ENCODE measurements at regions not wholly inside any gene's neighbourhood (a gene's known extent, or its start where the extent isn't known, plus 50 kb on each side); places are given as distances from the start of the nearest gene placed in this dataset.
"Not testable (repeated sequence)": the region's sequence is repeated elsewhere in the genome, so short reads cannot be mapped to it uniquely, and the experiment has no call there.

DNA sequence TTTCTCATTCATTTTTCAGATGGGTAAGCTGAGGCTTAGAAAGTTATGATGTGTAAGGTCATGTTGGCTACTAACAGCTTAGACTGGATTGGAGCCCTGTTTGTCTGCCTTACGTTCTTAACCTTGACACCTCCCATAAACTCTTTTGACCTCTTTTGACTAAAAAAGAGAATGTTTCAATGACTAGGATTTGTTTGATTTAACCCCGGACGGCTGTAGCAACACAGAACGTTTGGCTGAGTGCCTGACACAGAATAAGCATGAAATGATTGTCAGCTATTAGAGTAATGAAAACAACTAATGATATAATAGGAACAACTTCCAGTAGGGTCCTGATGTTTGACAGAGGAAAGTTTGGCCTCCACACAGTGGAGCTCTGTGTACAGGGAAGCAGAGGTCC, 83.3 kb upstream of the PDZD8 start:
- Mint-ChIP-seq H3K36me3 (ENCODE audit: insufficient read depth) (no peaks in the 10 kb centered on the region), H3K4me3 (ENCODE audit: low read depth) (no peak overlapping the region), H3K27ac (no peak overlapping the region), H3K9me3 (ENCODE audit: low read depth) (no peaks in the 10 kb centered on the region), H3K27me3 (peaks cover 9% of the 10 kb centered on the region), H3K4me1 (ENCODE audit: low read depth) (no peaks in the 10 kb centered on the region)
- TF ChIP-seq, protein P1, sequence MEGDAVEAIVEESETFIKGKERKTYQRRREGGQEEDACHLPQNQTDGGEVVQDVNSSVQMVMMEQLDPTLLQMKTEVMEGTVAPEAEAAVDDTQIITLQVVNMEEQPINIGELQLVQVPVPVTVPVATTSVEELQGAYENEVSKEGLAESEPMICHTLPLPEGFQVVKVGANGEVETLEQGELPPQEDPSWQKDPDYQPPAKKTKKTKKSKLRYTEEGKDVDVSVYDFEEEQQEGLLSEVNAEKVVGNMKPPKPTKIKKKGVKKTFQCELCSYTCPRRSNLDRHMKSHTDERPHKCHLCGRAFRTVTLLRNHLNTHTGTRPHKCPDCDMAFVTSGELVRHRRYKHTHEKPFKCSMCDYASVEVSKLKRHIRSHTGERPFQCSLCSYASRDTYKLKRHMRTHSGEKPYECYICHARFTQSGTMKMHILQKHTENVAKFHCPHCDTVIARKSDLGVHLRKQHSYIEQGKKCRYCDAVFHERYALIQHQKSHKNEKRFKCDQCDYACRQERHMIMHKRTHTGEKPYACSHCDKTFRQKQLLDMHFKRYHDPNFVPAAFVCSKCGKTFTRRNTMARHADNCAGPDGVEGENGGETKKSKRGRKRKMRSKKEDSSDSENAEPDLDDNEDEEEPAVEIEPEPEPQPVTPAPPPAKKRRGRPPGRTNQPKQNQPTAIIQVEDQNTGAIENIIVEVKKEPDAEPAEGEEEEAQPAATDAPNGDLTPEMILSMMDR (IDR thresholded peaks at IDR 0.05; ENCODE audit: unreplicated experiment) = no peak
- no peak for DNase-seq (ENCODE audit: low spot score, unreplicated experiment)

DNA sequence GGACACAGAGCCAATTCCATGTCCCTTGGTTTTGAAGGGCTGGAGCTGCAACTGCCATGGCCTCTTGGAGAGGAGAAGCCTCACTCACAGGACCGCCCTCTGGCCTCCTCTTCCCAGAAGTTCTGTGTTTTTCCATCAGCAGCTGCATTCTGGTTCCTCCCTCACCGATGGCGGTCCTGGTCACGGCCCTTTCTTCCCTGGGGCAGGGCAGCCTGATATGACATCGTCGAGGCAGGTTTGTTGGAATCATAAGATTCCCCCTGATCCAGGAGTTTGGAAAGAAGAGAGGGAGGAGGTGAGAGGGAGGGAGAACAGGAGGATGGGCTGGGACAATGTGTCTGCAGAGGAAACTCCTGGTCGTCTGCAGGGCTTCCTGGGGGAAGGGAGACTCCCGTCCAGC, 82.7 kb upstream of the PDZD8 start:
- DNase-seq (ENCODE audit: low spot score, unreplicated experiment) = no peak
- Mint-ChIP-seq H3K27ac (no peak overlapping the region), H3K36me3 (ENCODE audit: insufficient read depth) (no peaks in the 10 kb centered on the region), H3K4me1 (ENCODE audit: low read depth) (no peaks in the 10 kb centered on the region), H3K4me3 (ENCODE audit: low read depth) (no peak overlapping the region), H3K9me3 (ENCODE audit: low read depth) (peaks cover 6% of the 10 kb centered on the region), H3K27me3 (peaks cover 9% of the 10 kb centered on the region)
- TF ChIP-seq, protein P1 (IDR thresholded peaks at IDR 0.05; ENCODE audit: unreplicated experiment) = no peak

GRCh38 chr10:117457071-117457810, 82.0 kb upstream of the PDZD8 start:
- Mint-ChIP-seq H3K4me3 (ENCODE audit: low read depth) (no peak overlapping the region), H3K27me3 (peaks cover 9% of the 10 kb centered on the region), H3K27ac (no peak overlapping the region), H3K9me3 (ENCODE audit: low read depth) (peaks cover 10% of the 10 kb centered on the region), H3K4me1 (ENCODE audit: low read depth) (no peaks in the 10 kb centered on the region), H3K36me3 (ENCODE audit: insufficient read depth) (no peaks in the 10 kb centered on the region)
- TF ChIP-seq, protein P1 (IDR thresholded peaks at IDR 0.05; ENCODE audit: unreplicated experiment) = no peak
- DNase-seq (ENCODE audit: low spot score, unreplicated experiment) = no peak

DNA sequence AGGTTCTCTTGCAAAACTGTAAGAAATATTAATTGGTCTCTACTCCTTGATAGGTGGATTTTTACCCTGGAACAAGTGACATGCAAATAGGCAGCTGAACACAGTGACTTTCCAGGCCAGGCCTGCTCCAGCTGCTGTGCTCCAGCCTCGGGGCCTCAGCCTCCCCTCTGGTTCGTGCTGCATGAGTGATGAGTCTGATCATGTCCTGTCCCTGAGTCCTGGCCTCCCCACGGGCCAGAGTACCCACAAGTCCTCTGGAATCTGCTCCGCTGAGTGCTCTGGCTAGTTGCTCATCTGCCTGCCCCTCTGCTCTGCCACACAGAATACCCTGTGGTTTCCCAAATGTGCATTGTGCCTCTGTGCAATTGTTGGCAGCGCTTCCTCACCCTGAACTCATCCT, 80.1 kb upstream of the PDZD8 start:
- Mint-ChIP-seq H3K36me3 (ENCODE audit: insufficient read depth) (no peaks in the 10 kb centered on the region), H3K27ac (no peak overlapping the region), H3K9me3 (ENCODE audit: low read depth) (peaks cover 10% of the 10 kb centered on the region), H3K27me3 (peaks cover 9% of the 10 kb centered on the region), H3K4me3 (ENCODE audit: low read depth) (no peak overlapping the region), H3K4me1 (ENCODE audit: low read depth) (no peaks in the 10 kb centered on the region)
- TF ChIP-seq, protein P1 (IDR thresholded peaks at IDR 0.05; ENCODE audit: unreplicated experiment) = no peak
- DNase-seq (ENCODE audit: low spot score, unreplicated experiment) = no peak

GRCh38 chr10:117454502-117454901, 79.3 kb upstream of the PDZD8 start:
- Mint-ChIP-seq H3K4me3 (ENCODE audit: low read depth) (no peak overlapping the region), H3K27ac (no peak overlapping the region), H3K4me1 (ENCODE audit: low read depth) (no peaks in the 10 kb centered on the region), H3K27me3 (peaks cover 9% of the 10 kb centered on the region), H3K9me3 (ENCODE audit: low read depth) (peaks cover 10% of the 10 kb centered on the region), H3K36me3 (ENCODE audit: insufficient read depth) (no peaks in the 10 kb centered on the region)
- TF ChIP-seq, protein P1 (IDR thresholded peaks at IDR 0.05; ENCODE audit: unreplicated experiment) = no peak
- DNase-seq (ENCODE audit: low spot score, unreplicated experiment) = no peak

GRCh38 chr10:117453484-117453883, 78.2 kb upstream of the PDZD8 start:
- DNase-seq (ENCODE audit: low spot score, unreplicated experiment); H3K27ac Mint-ChIP-seq; H3K27me3 Mint-ChIP-seq; H3K9me3 Mint-ChIP-seq (ENCODE audit: low read depth); H3K4me3 Mint-ChIP-seq (ENCODE audit: low read depth); H3K36me3 Mint-ChIP-seq (ENCODE audit: insufficient read depth); H3K4me1 Mint-ChIP-seq (ENCODE audit: low read depth): not testable (repeated sequence)

Data from progenitor cell of endocrine pancreas (in vitro differentiated cells).